MM.1S (cell line): ENCODE measurements at regions not wholly inside any gene's neighbourhood (a gene's known extent, or its start where the extent isn't known, plus 50 kb on each side); places are given as distances from the start of the nearest gene placed in this dataset.
"Not testable (repeated sequence)": the region's sequence is repeated elsewhere in the genome, so short reads cannot be mapped to it uniquely, and the experiment has no call there.

ENCODE experiments used
- DNase-seq: peaks from one replicate; pipeline ENCODE4 v3.0.0-alpha.2; 2015
- H2AFZ ChIP-seq: fragments of 300-600 bp; sonication (generic); 2 replicates; pipeline ENCODE4 v1.6.0; 2016; ENCODE audit warnings: antibody characterized with exemption, low read length
- H3F3A ChIP-seq: fragments of 300-600 bp; sonication (generic); 2 replicates; pipeline ENCODE4 v1.6.1; 2016; ENCODE audit warnings: mild to moderate bottlenecking, antibody characterized with exemption, low read length, moderate library complexity, mixed read lengths; ENCODE audit not compliant: insufficient read depth
- H3K27ac ChIP-seq: fragments of 300-600 bp; sonication (generic); 2 replicates; pipeline ENCODE4 v1.5.1; 2016; ENCODE audit warnings: mild to moderate bottlenecking, low read length
- H3K27me3 ChIP-seq: fragments of 300-600 bp; sonication (generic); replicated peaks from 2 replicates; pipeline ENCODE4 v1.6.0; 2016; ENCODE audit warnings: low read length; ENCODE audit not compliant: insufficient read depth
- H3K36me3 ChIP-seq: fragments of 300-600 bp; sonication (generic); replicated peaks from 2 replicates; pipeline ENCODE4 v1.6.1; 2016; ENCODE audit warnings: mild to moderate bottlenecking, low read length, mixed read lengths; ENCODE audit not compliant: insufficient read depth
- H3K4me1 ChIP-seq: fragments of 300-600 bp; sonication (generic); 2 replicates; pipeline ENCODE4 v1.6.1; 2016; ENCODE audit warnings: low read length, mixed read lengths
- H3K4me2 ChIP-seq: fragments of 300-600 bp; sonication (generic); 2 replicates; pipeline ENCODE4 v1.6.0; 2016; ENCODE audit warnings: low read depth, low read length
- H3K4me3 ChIP-seq: fragments of 300-600 bp; sonication (generic); 2 replicates; pipeline ENCODE4 v1.5.1; 2016; ENCODE audit warnings: low read length, mixed read lengths
- H3K79me2 ChIP-seq: fragments of 300-600 bp; sonication (generic); 2 replicates; pipeline ENCODE4 v1.6.1; 2016; ENCODE audit warnings: mixed run types, low read length, mixed read lengths
- H3K9ac ChIP-seq: fragments of 300-600 bp; sonication (generic); 2 replicates; pipeline ENCODE4 v1.6.1; 2016; ENCODE audit warnings: low read length, mixed read lengths
- H3K9me2 ChIP-seq: fragments of 300-600 bp; sonication (generic); replicated peaks from 2 replicates; pipeline ENCODE4 v1.6.1; 2016; ENCODE audit warnings: mild to moderate bottlenecking, low read length, mixed read lengths; ENCODE audit not compliant: insufficient read depth
- H3K9me3 ChIP-seq: fragments of 300-600 bp; sonication (generic); replicated peaks from 2 replicates; pipeline ENCODE4 v1.6.1; 2016; ENCODE audit warnings: mild to moderate bottlenecking, low read length, mixed read lengths; ENCODE audit not compliant: insufficient read depth
- H4K20me1 ChIP-seq: fragments of 300-600 bp; sonication (generic); 2 replicates; pipeline ENCODE4 v1.6.1; 2016; ENCODE audit warnings: mild to moderate bottlenecking, low read length, moderate library complexity, mixed read lengths; ENCODE audit not compliant: insufficient read depth
- CTCF ChIP-seq: fragments of 300-600 bp; sonication (generic); IDR thresholded peaks from 2 replicates; pipeline ENCODE4 v1.5.1; 2016; ENCODE audit warnings: antibody characterized with exemption, low read length, mixed read lengths
- EZH2 ChIP-seq: fragments of 300-600 bp; sonication (generic); optimal IDR thresholded peaks from 2 replicates; pipeline ENCODE3; 2017; ENCODE audit warnings: low read depth, mild to moderate bottlenecking, antibody characterized with exemption, low read length, mixed read lengths
- EZH2phosphoT487 ChIP-seq: fragments of 300-600 bp; sonication (generic); IDR thresholded peaks from 2 replicates; pipeline ENCODE4 v1.6.1; 2018; ENCODE audit warnings: antibody characterized with exemption, low read length

- Histone ChIP-seq H3F3A (no peaks in the 10 kb centered on the region), H3K4me2 (no peak overlapping the region)
- no peak for DNase-seq
Measured at GRCh38 chr7:65462148-65462716, 88.6 kb downstream of the ZNF92 start.

GRCh38 chr7:65463184-65463583 is 89.5 kb downstream of the ZNF92 start:
- Histone ChIP-seq H3K4me2 (no peak overlapping the region), H3K9me3 (no peaks in the 10 kb centered on the region), H3K79me2 (no peaks in the 10 kb centered on the region), H2AFZ (no peak overlapping the region), H3K9me2 (no peaks in the 10 kb centered on the region), H3K9ac (no peak overlapping the region), H4K20me1 (no peaks in the 10 kb centered on the region), H3K36me3 (no peaks in the 10 kb centered on the region), H3F3A (no peaks in the 10 kb centered on the region), H3K4me3 (no peak overlapping the region), H3K4me1 (no peaks in the 10 kb centered on the region), H3K27me3 (no peaks in the 10 kb centered on the region), H3K27ac (no peak overlapping the region)
- TF ChIP-seq CTCF: no peak
- TF ChIP-seq EZH2phosphoT487: no peak
- no peak for TF ChIP-seq EZH2
- DNase-seq: no peak

More at GRCh38 chr7:65462148-65462716, 88.6 kb downstream of the ZNF92 start:
- H3K9me2 ChIP-seq: no peaks in the 10 kb centered on the region
- H3K27ac ChIP-seq: no peak overlapping the region
- TF ChIP-seq EZH2 (no peak), EZH2phosphoT487 (no peak), CTCF (no peak)
- no peaks in the 10 kb centered on the region for H3K27me3 ChIP-seq
- no peaks in the 10 kb centered on the region for H4K20me1 ChIP-seq
- no peaks in the 10 kb centered on the region for H3K79me2 ChIP-seq
- H3K36me3 ChIP-seq: no peaks in the 10 kb centered on the region
- H2AFZ ChIP-seq: no peak overlapping the region
- no peak overlapping the region for H3K4me3 ChIP-seq
- H3K9ac ChIP-seq: no peak overlapping the region
- no peaks in the 10 kb centered on the region for H3K9me3 ChIP-seq
- no peaks in the 10 kb centered on the region for H3K4me1 ChIP-seq

DNA sequence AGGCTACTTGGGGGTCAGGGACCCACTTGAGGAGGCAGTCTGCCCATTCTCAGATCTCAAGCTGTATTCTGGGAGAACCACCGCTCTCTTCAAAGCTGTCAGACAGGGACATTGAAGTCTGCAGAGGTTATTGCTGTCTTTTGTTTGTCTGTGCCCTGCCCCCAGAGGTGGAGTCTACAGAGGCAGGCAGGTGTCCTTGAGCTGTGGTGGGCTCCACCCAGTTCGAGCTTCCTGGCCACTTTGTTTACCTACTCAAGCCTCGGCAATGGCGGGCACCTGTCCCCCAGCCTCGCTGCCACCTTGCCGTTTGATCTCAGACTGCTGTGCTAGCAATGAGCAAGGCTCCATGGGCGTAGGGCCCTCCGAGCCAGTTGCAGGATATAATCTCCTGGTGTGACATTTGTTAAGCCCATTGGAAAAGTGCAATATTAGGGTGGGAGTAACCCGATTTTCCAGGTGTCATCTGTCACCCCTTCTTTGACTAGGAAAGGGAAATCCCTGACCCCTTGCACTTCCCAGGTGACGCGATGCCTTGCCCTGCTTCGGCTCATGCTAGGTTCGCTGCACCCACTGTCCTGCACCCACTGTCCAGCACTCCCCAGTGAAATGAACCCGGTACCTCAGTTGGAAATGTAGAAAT is 96.4 kb downstream of the ZNF92 start:
- H3K27me3 ChIP-seq, DNase-seq: not testable (repeated sequence)

GRCh38 chr7:65471587-65471986 is 97.9 kb downstream of the ZNF92 start:
- no peak overlapping the region for H3K4me2 ChIP-seq
- no peak overlapping the region for H3K27ac ChIP-seq
- H4K20me1 ChIP-seq: no peaks in the 10 kb centered on the region
- H3K27me3 ChIP-seq: no peaks in the 10 kb centered on the region
- H3K79me2 ChIP-seq: no peaks in the 10 kb centered on the region
- DNase-seq: no peak
- no peak overlapping the region for H2AFZ ChIP-seq
- no peaks in the 10 kb centered on the region for H3K36me3 ChIP-seq
- H3K9me3 ChIP-seq: no peaks in the 10 kb centered on the region
- H3K4me1 ChIP-seq: peaks cover 28% of the 10 kb centered on the region
- H3K9me2 ChIP-seq: no peaks in the 10 kb centered on the region
- 0 out of 2 replicates have a peak, but pooled peaks cover 5% of the 10 kb centered on the region for H3F3A ChIP-seq
- no peak for TF ChIP-seq EZH2
- TF ChIP-seq CTCF: no peak
- TF ChIP-seq EZH2phosphoT487: no peak
- no peak overlapping the region for H3K4me3 ChIP-seq
- H3K9ac ChIP-seq: no peak overlapping the region

More for the DNA sequence above, 96.4 kb downstream of the ZNF92 start:
- H3K4me1 ChIP-seq: peaks cover 15% of the 10 kb centered on the region
- not testable (repeated sequence) for H3K27ac ChIP-seq, H3K9me3 ChIP-seq, H4K20me1 ChIP-seq, H3K79me2 ChIP-seq, H3K4me2 ChIP-seq, H3K36me3 ChIP-seq, H2AFZ ChIP-seq, H3K9ac ChIP-seq, H3K9me2 ChIP-seq, H3F3A ChIP-seq, H3K4me3 ChIP-seq
